Transverse colon (tissue), 4 donors: ENCODE measurements at regions not wholly inside any gene's neighbourhood (a gene's known extent, or its start where the extent isn't known, plus 50 kb on each side); places are given as distances from the start of the nearest gene placed in this dataset.

Experiments
- DNase-seq: peaks from one replicate; pipeline ENCODE4 v3.0.0-alpha.2; 2019
- H3K27ac ChIP-seq, 4 donors: fragments of 200-600 bp; sonication (generic); 2 replicates each; pipeline ENCODE4 v1.5.1; 2016 to 2018; ENCODE audit warnings: inconsistent platforms in 4 of 4
- H3K27me3 ChIP-seq: fragments of 200-600 bp; sonication (generic); 2 replicates; pipeline ENCODE4 v1.5.1; 2017; ENCODE audit warnings: inconsistent platforms
- H3K36me3 ChIP-seq, 4 donors: fragments of 200-600 bp; sonication (generic); 2 replicates each; pipeline ENCODE4 v1.5.1; 2017 to 2019; ENCODE audit warnings: inconsistent platforms in 4 of 4
- H3K4me1 ChIP-seq, 4 donors: fragments of 200-600 bp; sonication (generic); 2 replicates each; pipeline ENCODE4 v1.5.1; 2017 to 2020; ENCODE audit warnings: inconsistent platforms in 4 of 4
- H3K4me3 ChIP-seq, 4 donors: fragments of 200-600 bp; sonication (generic); 1 replicate in 1 of 4; 2 replicates in 3 of 4; pipeline versions ENCODE4 v1.5.1 to v1.6.1; 2017 to 2019; ENCODE audit warnings: inconsistent platforms in 4 of 4
- H3K9me3 ChIP-seq, 2 donors: fragments of 200-600 bp; sonication (generic); 2 replicates each; pipeline ENCODE4 v1.5.1; 2017 to 2019; ENCODE audit warnings: inconsistent platforms in 2 of 2
- CTCF ChIP-seq, 5 experiments: fragments of 200-600 bp in 3 of 5; fragments of 450-650 bp in 2 of 5; sonication (generic) in 3 of 5; IDR thresholded peaks; 1 replicate in 2 of 5; 2 replicates in 3 of 5; pipeline ENCODE4 v1.5.1; 2016 to 2017; ENCODE audit warnings: antibody characterized with exemption in 5 of 5, inconsistent platforms in 3 of 5, mild to moderate bottlenecking in 2 of 5, moderate library complexity in 1 of 5
- EP300 ChIP-seq: sonication (generic); formaldehyde crosslinking; IDR thresholded peaks from one replicate; pipeline ENCODE4 v1.6.1; 2017; ENCODE audit warnings: antibody characterized with exemption, low read depth
- POLR2A ChIP-seq: fragments of 450-650 bp; IDR thresholded peaks from one replicate; pipeline ENCODE4 v1.6.1; 2016; ENCODE audit warnings: antibody characterized with exemption, mild to moderate bottlenecking, moderate library complexity
- POLR2AphosphoS5 ChIP-seq, 3 donors: sonication (generic); formaldehyde crosslinking; IDR thresholded peaks; one replicate each; pipeline ENCODE4 v1.6.1; 2016; ENCODE audit warnings: antibody characterized with exemption in 3 of 3
- WGBS, 2 donors: methylation state at CpG; one replicate each; pipeline ENCODE4 v1.1.5; 2018; ENCODE audit warnings: low coverage in 1 of 2; 5-methylcytosine and 5-hydroxymethylcytosine counted together
- in situ Hi-C, 4 donors: fragments of 200-750 bp; cut with MboI; loops; one replicate each; pipeline versions ENCODE4 v1.15.0 to v1.15.1; 2017; ENCODE audit warnings: low sequenced_read_pairs in 3 of 4, low pct_ligation_motif_present in 1 of 4, low pct_unique_long_range_greater_than_20kb in 1 of 4
- intact Hi-C: fragments of 100-400 bp; cut with DNase I; formaldehyde crosslinking; loops from one replicate; pipeline ENCODE4 v1.15.1; 2023; ENCODE audit warnings: low total_unique reads

DNA sequence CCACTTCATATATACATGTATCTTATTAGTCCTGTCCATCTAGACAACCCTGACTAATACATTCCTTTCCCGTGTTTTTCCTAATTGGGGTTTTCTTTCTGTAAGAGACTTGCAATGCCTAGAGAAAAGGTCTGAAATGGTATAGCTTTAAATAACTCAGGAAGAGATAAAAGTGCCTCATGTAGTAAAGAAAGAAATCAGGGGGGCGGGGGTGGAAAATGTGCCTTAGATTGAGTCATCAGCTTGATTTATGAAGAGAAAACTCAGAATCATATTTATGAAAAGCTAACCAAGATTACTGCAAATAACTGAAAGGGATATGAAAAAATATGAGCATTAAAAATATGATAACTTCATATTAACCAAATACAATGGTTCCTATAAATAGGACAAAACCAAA is 345.8 kb upstream of the CHRM3 start:
- intact Hi-C loops = no loop called here
- Histone ChIP-seq H3K36me3 (no peaks in the 10 kb centered on the region), H3K4me3 (no peak overlapping the region), H3K4me1 (no peaks in the 10 kb centered on the region), H3K27me3 (no peaks in the 10 kb centered on the region), H3K27ac (no peak overlapping the region), H3K9me3 (no peaks in the 10 kb centered on the region)
- in situ Hi-C loops = no loop called here
- 67 to 81% methylated on average over 2 of the region's 2 CpGs for WGBS, 2 donors
- DNase-seq = no peak
- no peak for TF ChIP-seq POLR2AphosphoS5 (IDR thresholded peaks at IDR 0.05)
- no peak for TF ChIP-seq EP300
- TF ChIP-seq POLR2A = no peak
- no peak for TF ChIP-seq CTCF (IDR thresholded peaks at IDR 0.05)

GRCh38 chr1:239031310-239031709 is 355.1 kb upstream of the CHRM3 start:
- no peak for DNase-seq
- H3K36me3 ChIP-seq = no peaks in the 10 kb centered on the region
- 85 to 100% methylated on average over 1 to 5 of the region's 5 CpGs for WGBS, 2 donors
- no peaks in the 10 kb centered on the region for H3K27me3 ChIP-seq
- no peak for TF ChIP-seq CTCF (IDR thresholded peaks at IDR 0.05)
- TF ChIP-seq EP300 = no peak
- TF ChIP-seq POLR2AphosphoS5 (IDR thresholded peaks at IDR 0.05) = no peak
- TF ChIP-seq POLR2A = no peak
- no peak overlapping the region for H3K27ac ChIP-seq
- intact Hi-C loops (no loop called here), in situ Hi-C loops (no loop called here)
- H3K4me1 ChIP-seq = no peaks in the 10 kb centered on the region
- no peaks in the 10 kb centered on the region for H3K9me3 ChIP-seq
- H3K4me3 ChIP-seq = no peak overlapping the region

DNA sequence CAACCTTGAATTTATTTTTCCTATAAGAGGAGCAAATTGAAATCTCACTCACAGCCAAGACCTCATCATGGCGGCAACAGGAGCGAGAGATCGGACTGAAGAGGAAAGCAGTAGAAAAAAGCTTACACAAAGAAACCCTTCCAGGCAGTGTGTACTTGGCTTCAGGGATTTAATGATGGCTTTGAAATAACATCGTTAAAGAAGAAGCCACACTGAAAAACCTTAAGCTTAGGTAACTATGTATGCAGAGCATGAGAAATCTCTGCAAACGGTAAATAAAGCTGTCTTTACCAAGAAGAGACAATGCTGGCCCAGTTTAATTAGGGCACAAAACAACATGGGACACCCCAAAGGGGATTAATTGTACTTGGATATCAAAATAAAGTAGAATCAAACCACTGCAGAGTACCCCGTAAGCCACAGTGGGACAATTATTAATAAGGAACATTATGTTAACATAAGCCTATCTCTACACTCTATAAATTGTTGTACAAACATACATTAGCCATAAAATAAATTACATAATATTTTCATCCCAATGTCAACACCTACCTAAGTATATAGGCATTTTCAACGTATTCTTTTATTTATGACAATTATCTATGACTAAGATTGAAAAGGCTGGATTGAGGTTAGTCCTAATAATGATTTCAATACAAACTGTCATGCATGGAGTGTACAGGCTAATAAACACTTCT is 360.2 kb upstream of the CHRM3 start:
- DNase-seq = no peak
- TF ChIP-seq EP300 = no peak
- no peak for TF ChIP-seq POLR2AphosphoS5 (IDR thresholded peaks at IDR 0.05)
- no peak for TF ChIP-seq CTCF (IDR thresholded peaks at IDR 0.05)
- TF ChIP-seq POLR2A = no peak
- Histone ChIP-seq H3K27me3 (no peaks in the 10 kb centered on the region), H3K27ac (no peak overlapping the region), H3K36me3 (no peaks in the 10 kb centered on the region), H3K4me3 (no peak overlapping the region), H3K4me1 (no peaks in the 10 kb centered on the region), H3K9me3 (no peaks in the 10 kb centered on the region)
- in situ Hi-C loops = no loop called here
- intact Hi-C loops = no loop called here
- 79 to 81% methylated on average over 7 of the region's 7 CpGs for WGBS, 2 donors

GRCh38 chr1:239025223-239025622 is 361.1 kb upstream of the CHRM3 start:
- in situ Hi-C loops (no loop called here), intact Hi-C loops (no loop called here)
- WGBS, 2 donors = 82 to 100% methylated on average over 2 to 7 of the region's 7 CpGs
- Histone ChIP-seq H3K4me3 (no peak overlapping the region), H3K36me3 (no peaks in the 10 kb centered on the region), H3K4me1 (no peaks in the 10 kb centered on the region), H3K27me3 (no peaks in the 10 kb centered on the region), H3K9me3 (no peaks in the 10 kb centered on the region), H3K27ac (no peak overlapping the region)
- no peak for TF ChIP-seq POLR2AphosphoS5 (IDR thresholded peaks at IDR 0.05)
- TF ChIP-seq POLR2A = no peak
- TF ChIP-seq EP300 = no peak
- no peak for TF ChIP-seq CTCF (IDR thresholded peaks at IDR 0.05)
- no peak for DNase-seq
